ENCODE measurements at regions not wholly inside any gene's neighbourhood (a gene's known extent, or its start where the extent isn't known, plus 50 kb on each side); places are given as distances from the start of the nearest gene placed in this dataset.

DNA sequence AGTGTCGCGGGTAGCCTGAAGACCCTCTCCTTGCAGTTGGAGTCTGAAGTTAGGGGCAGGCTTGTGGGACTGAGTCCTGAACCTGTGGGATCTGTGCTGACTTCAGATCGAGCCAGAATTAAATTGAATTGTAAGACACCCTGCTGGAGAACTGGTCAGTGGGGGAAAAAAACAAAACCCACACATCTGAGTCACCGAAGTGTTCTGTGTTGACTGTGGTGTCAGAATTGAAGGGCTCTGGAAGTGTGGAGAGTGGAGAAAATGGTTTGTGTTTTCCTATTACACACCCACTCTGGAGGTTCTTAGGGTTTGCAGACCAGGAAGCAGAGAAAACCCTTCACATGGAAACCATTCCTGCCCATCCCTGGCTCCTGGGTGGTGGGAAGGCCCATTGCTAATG is 209.5 kb upstream of the GALNT2 start:
- TF ChIP-seq, protein P1, sequence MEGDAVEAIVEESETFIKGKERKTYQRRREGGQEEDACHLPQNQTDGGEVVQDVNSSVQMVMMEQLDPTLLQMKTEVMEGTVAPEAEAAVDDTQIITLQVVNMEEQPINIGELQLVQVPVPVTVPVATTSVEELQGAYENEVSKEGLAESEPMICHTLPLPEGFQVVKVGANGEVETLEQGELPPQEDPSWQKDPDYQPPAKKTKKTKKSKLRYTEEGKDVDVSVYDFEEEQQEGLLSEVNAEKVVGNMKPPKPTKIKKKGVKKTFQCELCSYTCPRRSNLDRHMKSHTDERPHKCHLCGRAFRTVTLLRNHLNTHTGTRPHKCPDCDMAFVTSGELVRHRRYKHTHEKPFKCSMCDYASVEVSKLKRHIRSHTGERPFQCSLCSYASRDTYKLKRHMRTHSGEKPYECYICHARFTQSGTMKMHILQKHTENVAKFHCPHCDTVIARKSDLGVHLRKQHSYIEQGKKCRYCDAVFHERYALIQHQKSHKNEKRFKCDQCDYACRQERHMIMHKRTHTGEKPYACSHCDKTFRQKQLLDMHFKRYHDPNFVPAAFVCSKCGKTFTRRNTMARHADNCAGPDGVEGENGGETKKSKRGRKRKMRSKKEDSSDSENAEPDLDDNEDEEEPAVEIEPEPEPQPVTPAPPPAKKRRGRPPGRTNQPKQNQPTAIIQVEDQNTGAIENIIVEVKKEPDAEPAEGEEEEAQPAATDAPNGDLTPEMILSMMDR (IDR thresholded peaks at IDR 0.05; ENCODE audit: insufficient read depth, low read length, poor library complexity, severe bottlenecking) = no peak
- H3K4me3 ChIP-seq (replicated peaks; ENCODE audit: low read depth, low read length) = no peak overlapping the region
- no peaks in the 10 kb centered on the region for H3K27me3 ChIP-seq (replicated peaks; ENCODE audit: control insufficient read depth, insufficient read depth, low read length)
- DNase-seq (ENCODE audit: extremely low read depth, insufficient read length) = no peak
- no peaks in the 10 kb centered on the region for H3K36me3 ChIP-seq (ENCODE audit: control insufficient read depth, insufficient read depth, low read length)

DNA sequence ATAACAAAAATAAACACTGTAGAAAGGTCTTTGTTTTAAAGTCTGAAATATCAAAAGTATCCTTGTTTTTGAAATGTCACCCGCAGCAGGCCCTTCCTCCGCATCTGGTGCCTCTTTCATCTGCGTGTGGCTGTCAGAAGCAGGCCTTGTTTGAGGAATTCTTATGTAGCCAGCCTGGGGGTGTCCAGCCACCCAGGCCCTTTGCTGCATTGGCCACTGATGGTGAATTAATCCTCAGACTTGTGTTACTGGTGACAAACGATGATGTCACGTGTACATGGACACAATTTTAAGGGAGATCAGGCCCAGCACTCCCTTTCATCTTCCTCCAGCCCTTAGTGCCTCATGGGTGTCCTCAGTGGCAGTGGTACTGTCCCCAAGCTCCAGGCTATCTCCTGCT is 208.0 kb upstream of the GALNT2 start:
- no peak for DNase-seq (ENCODE audit: extremely low read depth, insufficient read length)
- no peaks in the 10 kb centered on the region for H3K27me3 ChIP-seq (replicated peaks; ENCODE audit: control insufficient read depth, insufficient read depth, low read length)
- H3K4me3 ChIP-seq (replicated peaks; ENCODE audit: low read depth, low read length) = no peak overlapping the region
- no peaks in the 10 kb centered on the region for H3K36me3 ChIP-seq (ENCODE audit: control insufficient read depth, insufficient read depth, low read length)
- TF ChIP-seq, protein P1 (IDR thresholded peaks at IDR 0.05; ENCODE audit: insufficient read depth, low read length, poor library complexity, severe bottlenecking) = no peak

DNA sequence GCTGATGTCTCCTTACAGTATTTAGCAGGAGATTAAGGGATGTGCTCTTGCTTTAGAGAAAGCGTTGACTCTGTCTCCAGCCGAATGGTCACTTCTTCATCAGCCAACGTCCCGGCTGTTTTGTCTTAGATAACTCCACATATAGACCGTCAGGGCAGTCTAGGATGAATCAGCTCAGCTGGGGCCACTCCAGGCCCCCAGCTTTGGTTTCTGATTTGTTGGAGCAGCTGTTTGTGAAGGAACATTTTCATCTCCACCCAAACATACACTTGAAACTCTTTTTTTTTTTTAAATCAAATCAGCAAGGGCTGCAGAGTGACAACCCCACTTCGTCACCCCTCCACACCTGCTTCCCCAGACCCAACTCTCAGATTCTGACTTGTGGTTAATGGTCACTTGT is 206.1 kb upstream of the GALNT2 start:
- Histone ChIP-seq H3K4me3 (replicated peaks; ENCODE audit: low read depth, low read length) (no peak overlapping the region), H3K36me3 (ENCODE audit: control insufficient read depth, insufficient read depth, low read length) (no peaks in the 10 kb centered on the region), H3K27me3 (replicated peaks; ENCODE audit: control insufficient read depth, insufficient read depth, low read length) (no peaks in the 10 kb centered on the region)
- TF ChIP-seq, protein P1 (IDR thresholded peaks at IDR 0.05; ENCODE audit: insufficient read depth, low read length, poor library complexity, severe bottlenecking) = no peak
- DNase-seq (ENCODE audit: extremely low read depth, insufficient read length) = no peak

- Histone ChIP-seq H3K27me3 (replicated peaks; ENCODE audit: control insufficient read depth, insufficient read depth, low read length) (no peaks in the 10 kb centered on the region), H3K4me3 (replicated peaks; ENCODE audit: low read depth, low read length) (no peak overlapping the region), H3K36me3 (ENCODE audit: control insufficient read depth, insufficient read depth, low read length) (no peaks in the 10 kb centered on the region)
- TF ChIP-seq, protein P1 (IDR thresholded peaks at IDR 0.05; ENCODE audit: insufficient read depth, low read length, poor library complexity, severe bottlenecking) = no peak
- no peak for DNase-seq (ENCODE audit: extremely low read depth, insufficient read length)
Observed at GRCh38 chr1:229862017-229862774, 204.8 kb upstream of the GALNT2 start.

GRCh38 chr1:229863651-229864545 is 203.1 kb upstream of the GALNT2 start:
- DNase-seq (ENCODE audit: extremely low read depth, insufficient read length) = no peak
- H3K4me3 ChIP-seq (replicated peaks; ENCODE audit: low read depth, low read length) = no peak overlapping the region

More at GRCh38 chr1:229863651-229864545, 203.1 kb upstream of the GALNT2 start:
- H3K36me3 ChIP-seq (ENCODE audit: control insufficient read depth, insufficient read depth, low read length) = no peaks in the 10 kb centered on the region
- H3K27me3 ChIP-seq (replicated peaks; ENCODE audit: control insufficient read depth, insufficient read depth, low read length) = no peaks in the 10 kb centered on the region; the same call in 1 of the 2 replicates
- TF ChIP-seq, protein P1 (IDR thresholded peaks at IDR 0.05; ENCODE audit: insufficient read depth, low read length, poor library complexity, severe bottlenecking) = no peak

Measured in GM06990 (cell line).